ENCODE measurements at regions not wholly inside any gene's neighbourhood (a gene's known extent, or its start where the extent isn't known, plus 50 kb on each side); places are given as distances from the start of the nearest gene placed in this dataset.

DNA sequence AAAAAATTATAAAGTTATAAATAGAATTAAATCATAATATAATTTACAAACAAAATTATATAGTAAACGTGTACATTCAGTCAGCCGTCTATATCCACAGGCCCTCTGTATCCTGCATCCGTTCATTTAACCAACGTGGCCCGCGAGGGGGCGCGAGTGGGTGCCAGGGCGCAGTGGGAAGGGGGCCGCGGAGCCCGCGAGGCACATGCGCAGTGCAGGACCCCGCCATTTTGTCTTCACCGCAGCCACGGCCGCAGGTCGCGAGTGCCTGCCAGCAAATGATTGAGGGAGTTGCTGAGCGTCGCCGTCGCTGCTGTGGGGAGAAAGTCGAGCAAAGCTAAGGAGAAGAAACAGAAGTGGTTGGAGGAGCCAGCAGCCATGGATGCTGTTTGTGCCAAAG, 53.4 kb upstream of the ECI2 start:
- CTCF ChIA-PET = no interaction called here
- DNase-seq = no peak
- Mint-ChIP-seq H3K27me3 (peaks cover 4% of the 10 kb centered on the region), H3K4me3 (no peak overlapping the region), H3K9me3 (no peaks in the 10 kb centered on the region), H3K27ac (no peak overlapping the region), H3K4me1 (no peaks in the 10 kb centered on the region), H3K36me3 (no peaks in the 10 kb centered on the region)

DNA sequence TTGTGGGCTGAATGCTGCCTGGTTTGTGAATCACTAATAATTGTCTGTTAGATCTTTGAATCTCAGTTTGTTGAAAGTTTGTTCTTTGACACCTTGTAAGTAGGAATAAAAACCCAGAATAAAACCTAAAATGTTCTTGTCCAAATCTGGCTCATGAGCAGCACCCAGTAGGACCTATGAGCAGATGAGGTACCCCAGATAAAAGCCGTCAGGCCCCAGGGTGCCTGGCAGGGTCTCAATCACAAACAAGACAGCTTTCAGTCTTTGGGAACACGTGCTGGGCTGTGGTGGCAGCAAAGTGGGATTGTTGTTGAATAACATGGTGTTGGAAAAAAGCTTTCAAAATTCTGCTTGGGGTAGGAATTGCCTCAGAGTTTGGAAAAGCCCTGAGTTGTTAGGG, 52.1 kb upstream of the ECI2 start:
- DNase-seq = no peak
- peaks cover 4% of the 10 kb centered on the region for H3K27me3 Mint-ChIP-seq
- CTCF ChIA-PET = no interaction called here
- no peak overlapping the region for H3K27ac Mint-ChIP-seq
- H3K4me3 Mint-ChIP-seq = no peak overlapping the region
- H3K9me3 Mint-ChIP-seq = no peaks in the 10 kb centered on the region
- no peaks in the 10 kb centered on the region for H3K36me3 Mint-ChIP-seq
- H3K4me1 Mint-ChIP-seq = no peaks in the 10 kb centered on the region

DNA sequence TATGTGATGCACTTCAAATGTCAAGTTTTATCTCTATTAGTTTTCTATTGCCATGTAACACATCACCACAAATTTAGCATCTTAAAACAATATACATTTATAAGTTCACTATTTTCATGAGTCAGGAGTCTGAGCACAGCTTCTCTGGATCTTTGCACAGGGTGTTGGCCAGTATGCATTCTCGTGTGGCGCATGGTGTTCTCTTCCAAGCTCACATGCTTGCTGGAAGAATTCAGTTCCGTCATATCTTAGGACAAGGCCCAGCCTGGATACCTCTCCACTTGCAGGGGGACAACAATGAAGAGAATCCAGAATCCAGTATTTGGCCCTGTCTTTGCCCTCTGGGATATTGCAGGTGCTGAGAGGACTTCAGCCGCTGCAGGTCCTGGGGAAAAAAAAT, 51.0 kb upstream of the ECI2 start:
- Mint-ChIP-seq H3K4me1 (no peaks in the 10 kb centered on the region), H3K27me3 (peaks cover 4% of the 10 kb centered on the region), H3K36me3 (no peaks in the 10 kb centered on the region), H3K9me3 (no peaks in the 10 kb centered on the region), H3K27ac (no peak overlapping the region), H3K4me3 (no peak overlapping the region)
- DNase-seq = no peak
- CTCF ChIA-PET = no interaction called here

DNA sequence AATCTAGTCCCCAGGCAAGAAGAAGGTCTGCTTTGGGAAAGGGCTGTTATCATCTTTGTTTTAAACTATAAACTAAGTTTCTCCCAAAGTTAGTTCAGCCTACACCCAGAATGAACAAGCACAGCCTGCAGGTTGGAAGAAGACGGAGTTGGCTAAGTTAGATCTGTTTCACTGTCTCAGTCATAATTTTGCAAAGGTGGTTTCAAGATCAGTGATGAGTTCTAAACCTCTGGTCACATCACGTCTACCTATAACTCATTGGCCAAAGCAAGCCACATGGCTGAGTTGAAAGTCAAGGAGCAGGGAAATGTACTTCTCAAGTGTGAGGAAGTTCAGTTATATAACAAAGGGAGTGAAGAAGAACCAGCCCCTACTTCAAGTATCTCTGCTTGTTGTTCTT, 50.5 kb upstream of the ECI2 start:
- no peaks in the 10 kb centered on the region for H3K36me3 Mint-ChIP-seq
- H3K4me1 Mint-ChIP-seq = no peaks in the 10 kb centered on the region
- H3K4me3 Mint-ChIP-seq = no peak overlapping the region
- CTCF ChIA-PET = interaction anchor here (1.3 kb wide), 1 partner anchor 24 kb away, joined by 4 read pairs; no protein-coding TSS in a partner anchor
- H3K9me3 Mint-ChIP-seq = no peaks in the 10 kb centered on the region
- H3K27me3 Mint-ChIP-seq = peaks cover 7% of the 10 kb centered on the region
- no peak for DNase-seq
- no peak overlapping the region for H3K27ac Mint-ChIP-seq

GRCh38 chr6:4185419-4185818, 50.0 kb upstream of the ECI2 start:
- peaks cover 10% of the 10 kb centered on the region for H3K27me3 Mint-ChIP-seq
- no peaks in the 10 kb centered on the region for H3K4me1 Mint-ChIP-seq
- no peak overlapping the region for H3K27ac Mint-ChIP-seq
- CTCF ChIA-PET = interaction anchor here (1.3 kb wide), 1 partner anchor 25 kb away, joined by 4 read pairs; no protein-coding TSS in a partner anchor
- no peaks in the 10 kb centered on the region for H3K36me3 Mint-ChIP-seq
- H3K4me3 Mint-ChIP-seq = no peak overlapping the region
- H3K9me3 Mint-ChIP-seq = no peaks in the 10 kb centered on the region
- no peak for DNase-seq

All from activated naive CD4-positive, alpha-beta T cell treated with anti-CD3 and anti-CD28 coated beads, Interleukin-2, amount 10 ng/mL, durations not matched to agents 7 days and 5 days (primary cell).